MM.1S (cell line): ENCODE measurements at regions not wholly inside any gene's neighbourhood (a gene's known extent, or its start where the extent isn't known, plus 50 kb on each side); places are given as distances from the start of the nearest gene placed in this dataset.

Experiments
- DNase-seq: peaks from one replicate; pipeline ENCODE4 v3.0.0-alpha.2; 2015
- H2AFZ ChIP-seq: fragments of 300-600 bp; sonication (generic); 2 replicates; pipeline ENCODE4 v1.6.0; 2016; ENCODE audit warnings: antibody characterized with exemption, low read length
- H3F3A ChIP-seq: fragments of 300-600 bp; sonication (generic); 2 replicates; pipeline ENCODE4 v1.6.1; 2016; ENCODE audit warnings: mild to moderate bottlenecking, antibody characterized with exemption, low read length, moderate library complexity, mixed read lengths; ENCODE audit not compliant: insufficient read depth
- H3K27ac ChIP-seq: fragments of 300-600 bp; sonication (generic); 2 replicates; pipeline ENCODE4 v1.5.1; 2016; ENCODE audit warnings: mild to moderate bottlenecking, low read length
- H3K27me3 ChIP-seq: fragments of 300-600 bp; sonication (generic); replicated peaks from 2 replicates; pipeline ENCODE4 v1.6.0; 2016; ENCODE audit warnings: low read length; ENCODE audit not compliant: insufficient read depth
- H3K36me3 ChIP-seq: fragments of 300-600 bp; sonication (generic); replicated peaks from 2 replicates; pipeline ENCODE4 v1.6.1; 2016; ENCODE audit warnings: mild to moderate bottlenecking, low read length, mixed read lengths; ENCODE audit not compliant: insufficient read depth
- H3K4me1 ChIP-seq: fragments of 300-600 bp; sonication (generic); 2 replicates; pipeline ENCODE4 v1.6.1; 2016; ENCODE audit warnings: low read length, mixed read lengths
- H3K4me2 ChIP-seq: fragments of 300-600 bp; sonication (generic); 2 replicates; pipeline ENCODE4 v1.6.0; 2016; ENCODE audit warnings: low read depth, low read length
- H3K4me3 ChIP-seq: fragments of 300-600 bp; sonication (generic); 2 replicates; pipeline ENCODE4 v1.5.1; 2016; ENCODE audit warnings: low read length, mixed read lengths
- H3K79me2 ChIP-seq: fragments of 300-600 bp; sonication (generic); 2 replicates; pipeline ENCODE4 v1.6.1; 2016; ENCODE audit warnings: mixed run types, low read length, mixed read lengths
- H3K9ac ChIP-seq: fragments of 300-600 bp; sonication (generic); 2 replicates; pipeline ENCODE4 v1.6.1; 2016; ENCODE audit warnings: low read length, mixed read lengths
- H3K9me2 ChIP-seq: fragments of 300-600 bp; sonication (generic); replicated peaks from 2 replicates; pipeline ENCODE4 v1.6.1; 2016; ENCODE audit warnings: mild to moderate bottlenecking, low read length, mixed read lengths; ENCODE audit not compliant: insufficient read depth
- H3K9me3 ChIP-seq: fragments of 300-600 bp; sonication (generic); replicated peaks from 2 replicates; pipeline ENCODE4 v1.6.1; 2016; ENCODE audit warnings: mild to moderate bottlenecking, low read length, mixed read lengths; ENCODE audit not compliant: insufficient read depth
- H4K20me1 ChIP-seq: fragments of 300-600 bp; sonication (generic); 2 replicates; pipeline ENCODE4 v1.6.1; 2016; ENCODE audit warnings: mild to moderate bottlenecking, low read length, moderate library complexity, mixed read lengths; ENCODE audit not compliant: insufficient read depth
- EZH2 ChIP-seq: fragments of 300-600 bp; sonication (generic); optimal IDR thresholded peaks from 2 replicates; pipeline ENCODE3; 2017; ENCODE audit warnings: low read depth, mild to moderate bottlenecking, antibody characterized with exemption, low read length, mixed read lengths
- EZH2phosphoT487 ChIP-seq: fragments of 300-600 bp; sonication (generic); IDR thresholded peaks from 2 replicates; pipeline ENCODE4 v1.6.1; 2018; ENCODE audit warnings: antibody characterized with exemption, low read length
- TF ChIP-seq, protein P1 (sequence below): fragments of 300-600 bp; sonication (generic); IDR thresholded peaks from 2 replicates; pipeline ENCODE4 v1.5.1; 2016; ENCODE audit warnings: antibody characterized with exemption, low read length, mixed read lengths

DNA sequence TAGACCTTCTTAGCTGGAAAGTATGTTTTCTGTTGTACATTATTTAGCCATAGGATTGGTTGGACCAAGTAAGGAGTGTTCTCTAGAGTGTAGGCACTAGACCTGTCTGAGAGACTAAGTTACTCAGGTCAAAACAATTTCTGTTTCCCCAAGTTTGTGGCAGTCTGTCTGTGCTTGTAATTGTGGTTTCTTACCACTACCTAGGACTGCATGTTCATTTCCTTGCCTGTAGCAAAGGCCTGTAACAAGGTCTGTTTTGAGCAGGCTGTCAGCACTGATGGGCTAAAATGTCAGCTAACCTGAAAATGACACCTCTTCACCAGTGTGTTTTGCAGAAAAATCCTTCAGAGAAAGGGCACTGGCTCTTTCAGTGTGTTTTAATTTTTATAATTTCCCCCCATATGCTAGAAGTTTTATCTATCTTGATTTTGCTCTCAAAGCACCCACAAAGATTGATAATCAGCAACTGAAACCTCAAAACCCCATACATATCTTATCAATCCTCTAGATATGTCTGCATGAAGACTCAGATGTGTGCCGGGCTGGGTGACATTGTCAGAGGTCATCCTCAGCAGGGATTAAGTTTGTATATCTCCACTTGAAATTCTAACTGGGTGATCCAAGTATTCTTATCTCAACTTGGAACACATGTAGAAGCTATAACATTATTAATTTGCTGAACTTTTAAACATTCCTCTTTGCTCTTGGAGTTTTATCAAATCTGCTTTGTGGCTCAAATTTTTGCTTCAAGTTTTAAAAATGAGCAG lies 50.7 kb upstream of the ST6GALNAC3 start:
- Histone ChIP-seq H3K36me3 (no peaks in the 10 kb centered on the region), H4K20me1 (no peaks in the 10 kb centered on the region), H2AFZ (no peak overlapping the region), H3K4me1 (no peaks in the 10 kb centered on the region), H3K4me2 (no peak overlapping the region), H3K27ac (no peak overlapping the region), H3K4me3 (no peak overlapping the region), H3F3A (no peaks in the 10 kb centered on the region), H3K9ac (no peak overlapping the region), H3K9me3 (no peaks in the 10 kb centered on the region), H3K9me2 (no peaks in the 10 kb centered on the region), H3K27me3 (no peaks in the 10 kb centered on the region), H3K79me2 (no peaks in the 10 kb centered on the region)
- no peak for DNase-seq
- no peak for TF ChIP-seq EZH2
- TF ChIP-seq, protein P1, sequence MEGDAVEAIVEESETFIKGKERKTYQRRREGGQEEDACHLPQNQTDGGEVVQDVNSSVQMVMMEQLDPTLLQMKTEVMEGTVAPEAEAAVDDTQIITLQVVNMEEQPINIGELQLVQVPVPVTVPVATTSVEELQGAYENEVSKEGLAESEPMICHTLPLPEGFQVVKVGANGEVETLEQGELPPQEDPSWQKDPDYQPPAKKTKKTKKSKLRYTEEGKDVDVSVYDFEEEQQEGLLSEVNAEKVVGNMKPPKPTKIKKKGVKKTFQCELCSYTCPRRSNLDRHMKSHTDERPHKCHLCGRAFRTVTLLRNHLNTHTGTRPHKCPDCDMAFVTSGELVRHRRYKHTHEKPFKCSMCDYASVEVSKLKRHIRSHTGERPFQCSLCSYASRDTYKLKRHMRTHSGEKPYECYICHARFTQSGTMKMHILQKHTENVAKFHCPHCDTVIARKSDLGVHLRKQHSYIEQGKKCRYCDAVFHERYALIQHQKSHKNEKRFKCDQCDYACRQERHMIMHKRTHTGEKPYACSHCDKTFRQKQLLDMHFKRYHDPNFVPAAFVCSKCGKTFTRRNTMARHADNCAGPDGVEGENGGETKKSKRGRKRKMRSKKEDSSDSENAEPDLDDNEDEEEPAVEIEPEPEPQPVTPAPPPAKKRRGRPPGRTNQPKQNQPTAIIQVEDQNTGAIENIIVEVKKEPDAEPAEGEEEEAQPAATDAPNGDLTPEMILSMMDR = no peak
- no peak for TF ChIP-seq EZH2phosphoT487
